H1 (cell line): ENCODE measurements at regions not wholly inside any gene's neighbourhood (a gene's known extent, or its start where the extent isn't known, plus 50 kb on each side); places are given as distances from the start of the nearest gene placed in this dataset.

Experiments
- CTCF ChIA-PET: fragments of 300-600 bp; sonication (Branson Sonifier 250); formaldehyde crosslinking; loops from one replicate; lab custom pipeline; 2021; ENCODE audit not compliant: partially characterized antibody; lab: Charles Lee
- POLR2A ChIA-PET: fragments of 300-600 bp; sonication (Branson Sonifier 250); formaldehyde crosslinking; loops from one replicate; lab custom pipeline; 2021; ENCODE audit warnings: inconsistent platforms; ENCODE audit not compliant: partially characterized antibody; lab: Charles Lee
- DNase-seq, 2 experiments: peaks; one replicate each; pipeline versions ENCODE4 v3.0.0 to v3.0.0-alpha.2; 2010 to 2022; ENCODE audit warnings: low spot score in 2 of 2, low read depth in 1 of 2, mixed read lengths in 1 of 2
- FAIRE-seq: peaks from 2 replicates; lab custom pipeline; 2011; peaks lifted over from hg19 to GRCh38; lab: Jason Lieb, UNC
- H2AFZ ChIP-seq: 2 replicates; pipeline ENCODE4 v1.8.1; 2012; ENCODE audit warnings: low read length, inconsistent platforms
- H2AK5ac ChIP-seq: 2 replicates; pipeline ENCODE4 v1.6.1; 2013; ENCODE audit warnings: low read depth, low read length
- H2BK120ac ChIP-seq: replicated peaks from 2 replicates; pipeline ENCODE3; 2013; ENCODE audit warnings: low read depth, low read length, inconsistent platforms
- H2BK12ac ChIP-seq: 2 replicates; pipeline ENCODE4 v1.6.1; 2013; ENCODE audit warnings: low read depth, low read length
- H2BK15ac ChIP-seq: 2 replicates; pipeline ENCODE4 v1.6.1; 2013; ENCODE audit warnings: low read length
- H2BK20ac ChIP-seq: 2 replicates; pipeline ENCODE4 v1.6.1; 2013; ENCODE audit warnings: low read length
- H2BK5ac ChIP-seq: 2 replicates; pipeline ENCODE4 v1.6.1; 2013; ENCODE audit warnings: low read depth, low read length
- H3K14ac ChIP-seq: 2 replicates; pipeline ENCODE4 v1.6.1; 2013; ENCODE audit warnings: inconsistent platforms; ENCODE audit not compliant: insufficient read length
- H3K18ac ChIP-seq: 2 replicates; pipeline ENCODE4 v1.6.1; 2013; ENCODE audit warnings: low read length; ENCODE audit errors: extremely low read depth
- H3K23ac ChIP-seq: 2 replicates; pipeline ENCODE4 v1.6.1; 2013; ENCODE audit warnings: inconsistent platforms; ENCODE audit not compliant: insufficient read length
- H3K23me2 ChIP-seq: 2 replicates; pipeline ENCODE4 v1.6.1; 2013; ENCODE audit warnings: low read depth, low read length
- H3K27ac ChIP-seq: 2 replicates; pipeline ENCODE4 v1.6.1; 2011; ENCODE audit warnings: low read depth, low read length, inconsistent platforms
- H3K27me3 ChIP-seq, 4 experiments: replicated peaks in 1 of 4; 1 replicate in 1 of 4; 2 replicates in 3 of 4; pipeline versions ENCODE4 v1.6.1 to v1.8.1; 2011 to 2013; ENCODE audit warnings: low read length in 3 of 4, mild to moderate bottlenecking in 3 of 4, inconsistent platforms in 2 of 4, mixed read lengths in 2 of 4, moderate library complexity in 1 of 4; ENCODE audit not compliant: control insufficient read depth in 3 of 4, insufficient read depth in 3 of 4; ENCODE audit errors: extremely low read depth in 1 of 4
- H3K36me3 ChIP-seq, 4 experiments: 2 replicates each; pipeline versions ENCODE4 v1.6.1 to v1.8.1; 2011 to 2013; ENCODE audit warnings: mild to moderate bottlenecking in 4 of 4, low read length in 3 of 4, moderate library complexity in 2 of 4, control low read depth in 1 of 4, inconsistent platforms in 1 of 4; ENCODE audit not compliant: insufficient read depth in 4 of 4, control insufficient read depth in 2 of 4
- H3K4ac ChIP-seq: replicated peaks from 2 replicates; pipeline ENCODE3; 2013; ENCODE audit warnings: low read length, low read depth, mixed read lengths, inconsistent platforms; ENCODE audit not compliant: insufficient read length
- H3K4me1 ChIP-seq, 4 experiments: replicated peaks in 1 of 4; 1 replicate in 1 of 4; 2 replicates in 3 of 4; pipeline versions ENCODE4 v1.6.1 to v1.8.1; 2011 to 2013; ENCODE audit warnings: low read length in 3 of 4, inconsistent platforms in 2 of 4, mixed read lengths in 1 of 4; ENCODE audit not compliant: insufficient read depth in 4 of 4, control insufficient read depth in 3 of 4
- H3K4me2 ChIP-seq, 2 experiments: 2 replicates each; pipeline versions ENCODE4 v1.6.1 to v1.8.1; 2011 to 2013; ENCODE audit warnings: low read depth in 2 of 2, low read length in 2 of 2, control low read depth in 1 of 2, inconsistent platforms in 1 of 2, mild to moderate bottlenecking in 1 of 2; ENCODE audit not compliant: insufficient read depth in 1 of 2
- H3K4me3 ChIP-seq, 4 experiments: fragments of 200-600, 300-600 bp in 1 of 4; sonication (generic), shearing (Covaris generic), sonication (Bioruptor Twin) in 1 of 4; 2 replicates each; pipeline versions ENCODE4 v1.5.1 to v1.8.1; 2011 to 2016; ENCODE audit warnings: low read length in 4 of 4, low read depth in 3 of 4, control low read depth in 2 of 4, inconsistent platforms in 2 of 4, mild to moderate bottlenecking in 2 of 4, mixed read lengths in 1 of 4, moderate library complexity in 1 of 4; ENCODE audit not compliant: insufficient read depth in 2 of 4; ENCODE audit errors: extremely low read depth in 1 of 4
- H3K56ac ChIP-seq: replicated peaks from 2 replicates; pipeline ENCODE3; 2013; ENCODE audit warnings: low read depth, mild to moderate bottlenecking, mixed read lengths, low read length, inconsistent platforms; ENCODE audit not compliant: insufficient read length
- H3K79me1 ChIP-seq: 2 replicates; pipeline ENCODE4 v1.6.1; 2013; ENCODE audit warnings: low read depth, low read length, control low read depth
- H3K79me2 ChIP-seq, 2 experiments: 2 replicates each; pipeline versions ENCODE4 v1.6.1 to v1.8.1; 2012 to 2013; ENCODE audit warnings: low read length in 2 of 2, mild to moderate bottlenecking in 2 of 2, inconsistent platforms in 1 of 2; ENCODE audit not compliant: insufficient read depth in 2 of 2, control insufficient read depth in 1 of 2
- H3K9ac ChIP-seq, 4 experiments: replicated peaks in 1 of 4; 1 replicate in 1 of 4; 2 replicates in 3 of 4; pipeline versions ENCODE4 v1.6.1 to v1.8.1; 2011 to 2013; ENCODE audit warnings: low read depth in 3 of 4, low read length in 3 of 4, control low read depth in 2 of 4, mild to moderate bottlenecking in 2 of 4, moderate library complexity in 2 of 4, inconsistent platforms in 1 of 4; ENCODE audit errors: extremely low read depth in 1 of 4
- H3K9me3 ChIP-seq, 2 experiments: 2 replicates each; pipeline versions ENCODE4 v1.6.1 to v1.8.1; 2012 to 2013; ENCODE audit warnings: mild to moderate bottlenecking in 2 of 2, moderate library complexity in 2 of 2, control low read depth in 1 of 2, inconsistent platforms in 1 of 2, low read depth in 1 of 2, low read length in 1 of 2, mixed read lengths in 1 of 2; ENCODE audit not compliant: insufficient read depth in 2 of 2
- H4K20me1 ChIP-seq, 2 experiments: replicated peaks in 1 of 2; 2 replicates each; pipeline versions ENCODE3 to v1.8.1; 2011 to 2013; ENCODE audit warnings: inconsistent platforms in 2 of 2, low read length in 2 of 2, mild to moderate bottlenecking in 1 of 2; ENCODE audit not compliant: insufficient read depth in 2 of 2, control insufficient read depth in 1 of 2
- H4K5ac ChIP-seq: 2 replicates; pipeline ENCODE4 v1.6.1; 2013; ENCODE audit warnings: low read length, low read depth, mixed read lengths, inconsistent platforms; ENCODE audit not compliant: insufficient read length
- H4K8ac ChIP-seq: 2 replicates; pipeline ENCODE4 v1.8.0; 2013; ENCODE audit warnings: mild to moderate bottlenecking, moderate library complexity, low read length, inconsistent platforms; ENCODE audit not compliant: insufficient read depth; ENCODE audit errors: extremely low read depth
- H4K91ac ChIP-seq: replicated peaks from 2 replicates; pipeline ENCODE3; 2013; ENCODE audit warnings: low read length, mixed read lengths, inconsistent platforms; ENCODE audit not compliant: insufficient read length
- JUN ChIP-seq: IDR thresholded peaks from 2 replicates; pipeline ENCODE4 v1.6.1; 2011; ENCODE audit warnings: low read depth, mild to moderate bottlenecking, improper control_type of control experiment, low read length
- WGBS, 2 experiments: shearing (Covaris generic) in 1 of 2; methylation state at CpG; one replicate each; pipeline versions ENCODE4 v1.1.6 to v1.1.7; 2013 to 2015; ENCODE audit warnings: low lambda C conversion rate in 2 of 2, mixed read lengths in 2 of 2, inconsistent platforms in 1 of 2, low coverage in 1 of 2, missing lambda C conversion rate in 1 of 2; ENCODE audit not compliant: insufficient replicate concordance in 2 of 2, insufficient coverage in 1 of 2, insufficient read length in 1 of 2; ENCODE audit errors: extremely low coverage in 1 of 2, missing lambda C conversion rate in 1 of 2; 5-methylcytosine and 5-hydroxymethylcytosine counted together

- CTCF ChIA-PET = interaction anchor here (2.1 kb wide), 1 partner anchor 9 kb away, joined by 10 read pairs; no protein-coding TSS in a partner anchor
- Histone ChIP-seq H3K79me1 (no peaks in the 10 kb centered on the region), H2BK12ac (no peak overlapping the region), H3K36me3 (no peaks in the 10 kb centered on the region; a peak in 1 of 8 replicates), H2BK120ac (peak overlapping the region; percentile 26), H4K8ac (peak overlapping the region; percentile 86; the same call in 1 of the 2 replicates), H2BK5ac (no peak overlapping the region; the same call in 1 of the 2 replicates), H3K56ac (no peak overlapping the region), H3K4me3 (no peak overlapping the region), H2AK5ac (no peak overlapping the region), H3K4me1 (no peaks in the 10 kb centered on the region; a peak in 1 of 7 replicates), H2BK20ac (no peak overlapping the region), H3K4ac (no peak overlapping the region), H3K27ac (no peak overlapping the region), H3K9ac (no peak overlapping the region), H3K18ac (0 out of 2 replicates have a peak overlapping the region, but pooled peaks have one; percentile 36), H3K4me2 (no peak overlapping the region), H3K9me3 (no peaks in the 10 kb centered on the region; a peak in 1 of 4 replicates), H4K20me1 (no peaks in the 10 kb centered on the region), H4K5ac (no peak overlapping the region), H2BK15ac (no peak overlapping the region), H3K23me2 (no peaks in the 10 kb centered on the region), H3K79me2 (no peaks in the 10 kb centered on the region), H4K91ac (peak overlapping the region; percentile 25), H3K23ac (no peak overlapping the region), H3K14ac (no peak overlapping the region), H2AFZ (peak overlapping the region; percentile 2; the same call in 1 of the 2 replicates), H3K27me3 (no peaks in the 10 kb centered on the region)
- 87% methylated on average over 12 of the region's 12 CpGs; no CpG with 5 or more reads in 1 of the 2 experiments for WGBS, 2 experiments
- TF ChIP-seq JUN = no peak
- FAIRE-seq (no peak), DNase-seq (no peak)
- POLR2A ChIA-PET = no interaction called here
Measured at GRCh38 chr10:52940921-52941320, 168.3 kb upstream of the MBL2 start.
